GM19397 (cell line): ENCODE measurements at regions not wholly inside any gene's neighbourhood (a gene's known extent, or its start where the extent isn't known, plus 50 kb on each side); places are given as distances from the start of the nearest gene placed in this dataset.

Experiments used
- ATAC-seq: cut with Tn5 transposase; IDR thresholded peaks from one replicate; pipeline ENCODE4 v1.9.1; 2021; ENCODE audit warnings: mild to moderate bottlenecking, moderate library complexity; ENCODE audit not compliant: unreplicated experiment

GRCh38 chr14:53525608-53526007 is 372.5 kb upstream of the DDHD1 start:
- ATAC-seq: no peak

DNA sequence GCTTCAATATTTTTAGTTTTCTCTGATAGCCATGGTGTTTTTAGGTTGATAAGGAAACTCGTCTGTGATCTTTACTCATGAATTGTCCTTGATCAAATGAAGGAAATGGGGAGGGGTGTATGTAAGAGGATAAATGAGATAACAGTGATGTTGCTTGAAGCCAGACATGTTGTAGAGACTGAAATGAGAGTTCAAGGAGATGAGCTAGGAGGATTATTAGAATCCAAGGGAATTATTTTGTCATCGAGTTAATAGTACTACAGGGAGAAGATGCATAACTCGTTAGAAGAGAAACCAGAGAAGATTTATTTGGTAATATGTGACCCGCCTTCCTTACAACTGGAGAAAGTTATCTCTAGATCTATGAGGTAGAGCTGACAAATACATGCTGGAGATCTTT is 371.3 kb upstream of the DDHD1 start:
- ATAC-seq: no peak

GRCh38 chr14:53523226-53523625 is 370.1 kb upstream of the DDHD1 start:
- ATAC-seq: no peak

DNA sequence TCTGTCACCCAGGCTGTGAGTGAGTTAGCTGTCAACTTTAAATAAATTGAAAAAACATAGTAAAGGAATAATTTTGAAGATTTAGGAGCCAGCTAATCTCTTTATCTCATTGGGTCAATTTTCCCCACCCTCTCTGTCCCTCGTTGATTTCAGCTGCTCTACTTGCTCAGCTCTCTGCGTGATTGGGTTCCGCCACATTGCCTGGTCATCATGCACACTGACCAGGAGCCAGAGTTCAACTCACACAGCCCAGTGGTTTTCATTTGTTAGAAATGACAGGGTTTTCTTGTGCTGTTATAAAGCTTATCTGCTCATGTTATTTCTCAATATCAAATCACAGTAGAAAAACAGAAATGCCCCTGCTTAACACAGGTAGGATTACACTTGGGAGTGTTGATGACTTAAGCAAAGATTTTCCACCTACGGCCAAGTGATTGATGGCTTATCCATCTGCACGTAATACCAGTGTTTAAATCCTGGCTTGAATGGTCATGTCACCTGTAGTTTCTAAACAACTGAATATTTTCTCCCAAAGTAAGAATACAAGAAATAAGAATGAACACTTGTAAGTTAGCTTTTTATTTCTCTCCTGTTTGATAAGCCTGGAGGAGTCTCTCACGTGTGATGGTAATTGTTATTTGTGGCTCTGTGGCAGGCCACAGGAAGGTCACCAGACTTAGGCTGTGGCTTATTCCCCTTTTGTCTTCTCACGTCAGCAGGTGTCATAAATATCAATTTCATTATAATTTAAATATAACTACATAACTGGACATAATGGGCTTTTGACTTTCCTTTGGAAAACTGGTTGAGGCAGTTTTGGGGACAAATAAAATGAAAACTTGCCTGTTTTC is 367.2 kb upstream of the DDHD1 start:
- no peak for ATAC-seq

DNA sequence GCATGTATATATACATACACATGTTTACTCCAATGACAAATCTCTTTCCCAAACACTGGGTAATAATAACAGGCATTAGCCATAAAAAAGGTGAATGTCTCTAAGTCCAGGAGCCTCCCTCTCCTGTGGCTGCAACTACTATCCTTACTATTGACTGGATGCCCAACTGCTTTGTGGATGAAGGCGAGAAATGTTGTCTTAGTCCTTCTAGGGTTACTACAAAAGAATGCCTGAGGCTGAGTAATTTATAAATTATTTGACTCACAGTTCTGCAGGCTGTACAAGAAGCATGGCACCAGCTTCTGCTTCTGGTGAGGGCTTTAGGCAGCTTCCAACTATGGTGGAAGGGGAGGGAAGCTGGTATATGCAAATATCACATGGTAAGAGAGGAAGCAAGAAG is 366.0 kb upstream of the DDHD1 start:
- no peak for ATAC-seq

GRCh38 chr14:53517270-53517960 is 364.3 kb upstream of the DDHD1 start:
- no peak for ATAC-seq

DNA sequence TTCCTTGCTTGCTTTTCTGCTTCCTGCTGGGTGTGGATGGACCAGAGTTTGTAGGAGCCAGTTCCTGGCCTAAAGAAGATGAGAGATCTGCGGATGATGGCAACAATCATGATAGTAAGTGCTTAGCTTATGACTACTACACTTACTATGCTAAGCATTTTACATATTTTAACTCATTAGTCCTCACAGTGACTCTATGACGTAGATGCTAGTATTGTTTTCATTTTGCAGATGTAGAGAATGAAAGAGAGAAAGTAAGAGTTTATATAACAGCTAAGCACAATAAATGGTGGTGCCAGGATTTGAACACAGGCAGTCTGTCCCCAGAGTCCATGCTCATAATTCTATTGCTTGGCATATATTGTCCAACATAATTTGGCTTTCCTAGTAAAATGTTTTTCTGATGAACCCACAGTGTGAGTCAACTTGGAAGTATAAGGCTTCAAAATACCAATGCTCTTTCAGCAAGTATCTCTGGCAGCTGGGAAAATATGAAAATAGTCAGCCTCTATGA is 363.2 kb upstream of the DDHD1 start:
- no peak for ATAC-seq

GRCh38 chr14:53515276-53515675 is 362.2 kb upstream of the DDHD1 start:
- ATAC-seq: no peak

DNA sequence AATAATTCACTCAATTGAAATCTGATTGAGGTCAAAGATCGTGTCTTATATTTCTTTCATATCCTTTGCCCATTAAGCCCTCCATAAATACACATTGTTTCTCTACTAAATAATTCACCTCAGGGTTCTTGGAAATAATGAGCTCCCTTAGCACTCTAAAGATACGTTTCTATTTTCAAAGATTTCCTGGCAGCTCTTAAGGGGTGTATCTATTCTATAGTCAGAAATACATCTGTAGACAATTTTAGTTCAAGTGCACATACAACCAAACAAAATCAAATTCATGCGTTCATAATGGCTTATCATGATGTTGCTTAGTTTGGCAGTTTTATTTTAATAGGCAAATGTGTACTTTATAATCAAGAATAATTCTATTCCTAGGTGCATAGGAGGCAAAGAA is 361.1 kb upstream of the DDHD1 start:
- no peak for ATAC-seq

GRCh38 chr14:53510281-53510912 is 357.3 kb upstream of the DDHD1 start:
- no peak for ATAC-seq

DNA sequence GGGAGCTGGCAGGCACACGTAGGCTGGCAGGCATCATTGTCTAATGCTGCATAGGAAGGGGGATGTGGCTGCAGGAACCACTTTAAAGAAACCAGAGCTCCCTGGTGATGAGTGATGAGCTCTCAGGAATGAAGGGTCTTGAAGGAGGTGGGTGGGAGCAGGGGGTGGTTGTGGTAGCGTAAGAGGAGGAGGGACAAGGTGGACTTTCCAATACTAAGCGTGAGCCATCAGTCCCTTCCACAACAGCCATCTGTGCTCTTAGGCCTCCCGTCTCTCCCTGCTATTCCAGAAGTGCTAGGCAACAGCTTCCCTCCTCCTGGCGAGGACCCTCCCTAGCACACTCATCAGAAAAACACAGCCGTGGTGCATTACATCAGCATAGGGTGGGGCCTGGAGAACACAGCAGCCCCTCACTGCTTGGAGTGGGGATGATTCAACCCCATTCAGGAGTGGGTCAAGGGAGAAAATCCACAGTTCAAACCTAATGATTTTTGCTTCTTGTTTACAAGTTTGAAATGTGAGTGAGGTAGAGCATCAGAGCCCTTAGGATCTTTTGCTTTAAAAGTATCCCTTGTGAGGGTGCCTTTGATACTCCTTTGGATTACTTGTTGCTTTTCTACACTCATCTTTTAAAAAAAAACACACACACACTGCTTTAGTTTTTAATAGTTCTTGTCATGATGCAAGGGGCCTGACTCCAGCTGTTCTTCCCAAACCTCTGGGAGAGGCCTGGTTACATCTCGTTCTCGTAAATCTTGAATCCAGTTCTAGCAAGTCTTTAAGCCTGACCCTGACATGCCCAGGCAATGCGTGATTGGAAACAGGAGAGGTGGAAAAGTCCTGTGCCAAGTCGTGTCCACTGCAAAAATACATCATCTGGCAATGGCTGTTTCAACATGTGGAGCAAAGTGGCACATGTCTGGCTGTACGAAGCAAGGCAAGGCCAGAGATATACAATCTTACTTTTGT is 356.4 kb upstream of the DDHD1 start:
- no peak for ATAC-seq

DNA sequence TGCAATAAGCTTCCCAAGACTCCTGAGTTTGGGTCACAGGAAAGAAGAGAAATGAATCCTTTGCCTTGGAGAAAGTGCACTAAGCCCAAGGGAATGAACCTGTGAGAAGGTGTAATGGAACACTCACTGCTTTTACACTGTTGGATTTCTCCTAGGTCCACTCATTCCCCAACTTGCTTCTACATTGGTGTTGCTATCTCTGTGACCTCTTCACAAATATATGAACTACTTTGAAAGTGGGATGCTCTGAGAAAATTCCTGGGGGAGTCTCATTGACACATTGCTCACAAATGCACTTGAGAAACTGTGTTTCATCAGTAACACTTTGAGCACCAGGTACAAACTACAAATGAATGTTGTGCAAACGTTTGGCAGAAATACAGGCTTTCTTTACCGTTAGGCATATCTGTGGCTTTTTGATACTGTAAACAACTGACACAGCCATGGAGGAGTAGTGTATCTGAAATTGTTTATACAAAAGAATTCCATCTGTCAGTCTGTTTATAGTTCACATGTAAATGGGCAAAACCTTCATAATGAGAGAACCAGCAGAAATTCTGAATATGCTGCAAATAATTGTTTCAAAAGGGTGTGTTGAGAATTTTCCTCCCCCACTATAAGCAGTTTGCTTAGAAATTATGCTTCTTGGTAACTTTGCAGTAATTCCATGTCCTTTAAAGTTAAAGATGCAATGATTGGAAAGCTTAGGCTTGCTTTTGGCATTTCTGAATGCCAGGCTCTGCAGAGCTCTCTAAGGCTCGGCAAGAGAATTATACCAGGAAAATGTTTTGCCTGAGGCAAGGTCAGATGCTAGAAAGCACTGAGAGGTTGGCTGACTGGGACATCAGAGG is 348.5 kb upstream of the DDHD1 start:
- no peak for ATAC-seq

DNA sequence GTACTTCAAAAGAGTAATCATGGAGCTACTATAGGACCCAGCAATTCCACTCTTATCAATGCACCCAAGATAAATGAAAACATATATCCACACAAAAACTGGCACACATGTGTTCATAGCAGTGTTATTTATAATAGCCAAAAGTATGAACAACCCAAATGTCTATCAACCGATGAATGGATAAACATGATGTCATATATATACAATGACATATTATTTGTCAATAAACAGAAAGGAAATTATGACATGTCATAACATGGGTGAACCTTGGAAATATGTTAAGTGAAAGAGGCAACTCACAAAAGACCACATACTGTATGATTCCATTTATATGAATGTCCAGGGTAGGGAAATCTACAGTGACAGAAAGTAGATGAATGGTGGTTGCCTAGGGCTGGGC is 347.1 kb upstream of the DDHD1 start:
- ATAC-seq: no peak

DNA sequence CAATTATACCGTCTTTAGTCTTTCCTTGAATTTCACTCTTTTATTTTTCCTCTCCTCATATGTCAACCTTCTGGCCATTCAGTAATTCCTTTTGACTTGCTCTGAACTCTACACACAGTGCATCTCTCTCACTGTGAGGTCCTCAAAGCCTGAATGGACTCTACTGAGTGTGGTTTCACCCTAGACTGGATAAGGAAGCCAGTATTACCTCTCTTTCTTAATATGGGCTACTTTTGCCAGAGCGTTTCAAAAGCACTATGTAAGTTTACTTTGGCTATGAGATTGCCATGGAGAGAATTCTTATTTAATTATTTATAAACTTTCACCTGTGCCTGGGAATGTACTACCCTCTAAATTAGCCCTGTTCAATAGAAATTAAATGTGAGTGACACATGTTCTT is 343.5 kb upstream of the DDHD1 start:
- no peak for ATAC-seq

GRCh38 chr14:53495846-53496343 is 342.8 kb upstream of the DDHD1 start:
- no peak for ATAC-seq

GRCh38 chr14:53494587-53494986 is 341.5 kb upstream of the DDHD1 start:
- ATAC-seq: no peak

- no peak for ATAC-seq
Observed at GRCh38 chr14:53493860-53494259, 340.7 kb upstream of the DDHD1 start.

DNA sequence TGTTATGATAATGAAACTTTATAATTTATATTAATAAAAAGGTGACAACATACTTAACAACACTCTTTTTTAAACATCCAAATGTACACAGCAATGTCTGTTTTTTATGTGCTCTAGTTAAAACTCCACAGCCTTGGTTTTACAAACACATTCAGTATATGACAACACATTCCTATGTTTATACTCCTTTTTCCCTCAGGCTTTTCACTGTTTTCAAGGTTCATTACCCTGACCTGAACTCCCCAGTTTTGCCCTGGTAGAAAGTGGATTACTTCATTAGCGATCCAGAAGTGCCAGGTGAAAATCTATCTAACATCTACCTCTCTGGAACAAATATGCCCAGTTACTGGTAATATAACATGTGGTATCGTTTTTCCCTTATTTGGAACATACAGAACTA is 340.2 kb upstream of the DDHD1 start:
- no peak for ATAC-seq

- ATAC-seq: no peak
Observed at GRCh38 chr14:53491884-53492277, 338.8 kb upstream of the DDHD1 start.
